Embryonic facial prominence (tissue), 1 donor: ENCODE measurements at regions not wholly inside any gene's neighbourhood (a gene's known extent, or its start where the extent isn't known, plus 50 kb on each side); places are given as distances from the start of the nearest gene placed in this dataset.
A peak's percentile ranks its signal among the peaks of the same experiment; 100 is the strongest.
"Not testable (repeated sequence)": the region's sequence is repeated elsewhere in the genome, so short reads cannot be mapped to it uniquely, and the experiment has no call there.

Experiments used
- DNase-seq: peaks from one replicate; pipeline ENCODE4 v3.0.0-alpha.2; 2016; ENCODE audit errors: extremely low spot score

- no peak for DNase-seq
Observed at GRCh38 chr14:37842106-37842505, 246.7 kb downstream of the TTC6 start.

DNA sequence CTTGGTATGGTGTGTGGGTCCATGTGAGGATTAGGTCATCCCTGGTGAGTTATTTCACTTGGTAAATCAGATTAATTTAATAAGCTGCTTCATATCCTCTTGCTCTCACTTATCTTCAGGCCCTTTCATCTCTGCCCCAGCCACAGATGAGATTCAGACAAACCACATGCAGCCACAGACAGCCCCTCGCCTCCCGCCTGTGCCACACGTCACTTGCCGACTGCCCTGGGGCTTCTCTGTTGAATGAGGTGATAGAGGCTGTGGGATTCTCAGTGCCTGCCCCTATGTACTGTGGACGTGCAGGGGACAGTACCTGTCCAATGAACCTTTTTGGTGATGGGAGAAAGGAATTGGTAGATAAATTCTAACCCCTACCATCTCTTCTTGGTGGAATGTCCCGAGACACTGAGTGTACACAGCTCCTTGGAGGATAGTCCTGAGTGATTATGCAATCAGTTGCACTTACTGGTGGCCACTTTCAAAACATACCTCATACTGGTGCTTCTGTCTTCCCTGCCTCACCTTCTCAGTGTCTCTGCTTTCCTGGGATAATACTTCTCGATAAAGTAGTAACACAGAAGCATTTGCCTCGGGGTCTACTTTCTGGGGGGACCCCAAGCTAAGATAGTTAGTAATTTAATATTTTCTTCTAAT lies 248.7 kb downstream of the TTC6 start:
- no peak for DNase-seq

GRCh38 chr14:37844614-37845013 lies 249.2 kb downstream of the TTC6 start:
- no peak for DNase-seq

- no peak for DNase-seq
Observed at GRCh38 chr14:37848985-37849621, 253.7 kb downstream of the TTC6 start.

- no peak for DNase-seq
Observed at GRCh38 chr14:37851054-37851453, 255.6 kb downstream of the TTC6 start.

DNA sequence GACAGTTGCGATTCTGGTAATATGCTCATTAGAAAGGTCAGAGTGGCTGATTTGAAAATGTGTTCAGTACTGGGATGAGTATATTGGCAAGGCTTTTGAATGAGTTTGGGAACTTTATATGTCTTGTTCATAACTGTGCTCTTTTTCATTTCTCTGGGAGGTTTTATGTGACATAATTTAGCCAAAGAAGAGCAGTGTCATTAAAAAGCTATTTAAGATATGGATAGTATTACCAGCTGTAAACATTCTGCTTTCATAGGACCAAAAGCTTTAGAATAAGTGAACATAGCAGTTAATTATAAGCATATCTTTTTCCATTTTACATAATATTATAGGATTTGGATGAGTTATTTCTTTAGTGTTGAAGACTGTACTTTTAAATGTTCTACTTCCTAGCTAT lies 260.4 kb downstream of the TTC6 start:
- DNase-seq, result no peak

DNA sequence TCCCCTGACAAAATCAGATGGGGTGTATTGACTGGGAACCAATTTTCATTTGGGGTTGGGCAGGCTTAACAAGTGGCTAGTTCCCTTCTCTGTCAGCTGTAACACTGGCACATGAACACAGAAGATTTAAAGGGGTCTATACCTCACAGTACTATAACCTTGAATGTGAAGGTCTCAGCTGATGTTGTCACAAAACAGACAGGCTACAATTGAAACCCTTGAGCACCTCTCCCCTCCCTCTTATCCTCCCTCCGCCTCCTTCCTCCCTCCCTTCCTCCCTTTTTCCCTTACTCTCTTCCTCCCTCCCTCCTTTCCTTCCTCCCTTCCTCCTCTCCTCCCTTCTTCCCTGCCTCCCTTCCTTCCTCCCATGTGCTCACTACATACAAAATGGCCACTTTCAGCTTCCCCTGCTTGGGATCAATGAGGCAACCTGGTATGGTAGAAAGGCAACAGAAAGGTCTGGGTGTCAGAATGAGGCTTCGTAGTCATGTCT lies 262.4 kb downstream of the TTC6 start:
- DNase-seq, result no peak

- DNase-seq, result no peak
Observed at GRCh38 chr14:37858733-37859132, 263.3 kb downstream of the TTC6 start.

DNA sequence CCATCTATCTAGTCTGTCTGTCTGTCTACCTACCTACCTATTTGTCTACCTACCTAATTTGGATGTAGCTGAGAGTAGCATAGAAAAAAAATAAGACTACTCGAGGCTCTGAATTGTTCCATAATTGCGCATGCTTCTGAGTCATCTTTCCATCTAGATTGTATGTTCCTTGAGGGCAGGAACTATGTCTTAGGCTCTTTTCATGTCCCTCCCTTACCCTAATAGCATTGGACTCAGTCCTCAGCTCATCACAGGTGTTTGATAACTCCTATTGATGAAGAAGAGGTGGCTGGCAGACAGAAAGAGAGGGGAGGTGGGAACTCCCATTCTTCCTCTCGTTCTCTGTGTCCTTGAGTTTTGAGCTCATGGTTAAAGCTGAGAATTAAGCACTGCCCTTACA lies 263.7 kb downstream of the TTC6 start:
- DNase-seq, result no peak

DNA sequence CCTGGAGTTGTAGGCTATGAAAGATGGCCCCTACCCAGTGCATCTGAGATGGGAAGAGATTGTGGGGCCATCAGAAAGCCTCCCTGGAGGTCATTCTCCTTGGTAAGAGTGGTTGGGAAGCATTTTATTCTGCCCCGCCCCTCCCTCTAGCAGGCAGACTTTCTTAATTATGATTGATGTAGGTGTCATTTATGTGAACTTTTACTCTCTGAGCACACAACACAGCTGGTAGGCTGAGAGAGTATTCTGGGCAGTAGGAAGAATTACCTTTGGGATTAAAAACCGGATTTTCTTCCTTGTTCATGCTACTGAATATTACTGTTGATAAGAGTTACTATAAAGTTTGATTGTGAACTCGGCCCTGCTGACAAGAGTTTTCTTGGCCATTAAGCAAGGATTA lies 266.8 kb downstream of the TTC6 start:
- DNase-seq, result no peak

GRCh38 chr14:37864128-37864527 lies 268.7 kb downstream of the TTC6 start:
- DNase-seq, result no peak

DNA sequence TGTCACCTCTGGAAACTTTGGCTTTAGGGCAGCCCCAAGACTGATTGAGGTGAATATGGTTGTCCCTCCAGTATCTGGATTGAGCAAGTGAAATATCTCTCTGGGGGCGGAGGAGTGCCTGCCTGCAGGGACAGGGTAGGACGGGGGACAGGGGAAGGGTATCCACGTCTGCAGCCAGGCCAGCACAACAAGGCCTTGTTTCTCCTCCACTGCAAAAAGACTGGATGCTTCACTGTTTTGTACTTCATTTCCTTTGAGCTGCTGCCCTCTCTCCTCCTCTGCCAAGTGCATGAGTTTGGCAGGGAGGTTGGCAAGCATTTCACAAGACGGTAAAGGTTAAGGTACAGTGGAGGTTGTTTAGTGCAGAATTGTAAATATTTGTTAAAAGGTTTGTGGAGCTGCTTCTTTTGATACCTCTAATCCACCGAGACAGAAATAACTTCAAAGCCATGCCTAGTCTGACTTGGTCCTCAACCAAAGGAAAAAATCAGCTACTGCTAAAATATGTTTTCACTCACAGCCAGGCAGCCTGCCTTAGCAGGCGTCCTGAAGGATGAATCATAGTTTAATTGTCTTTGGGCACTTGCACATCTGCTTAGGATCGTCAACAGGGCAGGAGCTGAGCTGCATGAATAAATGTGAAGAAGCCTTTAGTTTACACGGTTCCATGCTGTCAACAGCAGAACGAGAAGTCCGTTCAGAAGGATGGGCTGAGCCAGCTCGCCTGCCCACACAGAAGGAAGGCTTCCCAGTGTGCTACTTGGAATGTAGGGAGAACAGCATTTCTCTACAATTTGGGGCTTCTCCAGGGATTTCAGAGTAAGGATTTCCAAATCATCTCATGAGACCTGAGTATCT lies 269.7 kb downstream of the TTC6 start:
- no peak for DNase-seq

DNA sequence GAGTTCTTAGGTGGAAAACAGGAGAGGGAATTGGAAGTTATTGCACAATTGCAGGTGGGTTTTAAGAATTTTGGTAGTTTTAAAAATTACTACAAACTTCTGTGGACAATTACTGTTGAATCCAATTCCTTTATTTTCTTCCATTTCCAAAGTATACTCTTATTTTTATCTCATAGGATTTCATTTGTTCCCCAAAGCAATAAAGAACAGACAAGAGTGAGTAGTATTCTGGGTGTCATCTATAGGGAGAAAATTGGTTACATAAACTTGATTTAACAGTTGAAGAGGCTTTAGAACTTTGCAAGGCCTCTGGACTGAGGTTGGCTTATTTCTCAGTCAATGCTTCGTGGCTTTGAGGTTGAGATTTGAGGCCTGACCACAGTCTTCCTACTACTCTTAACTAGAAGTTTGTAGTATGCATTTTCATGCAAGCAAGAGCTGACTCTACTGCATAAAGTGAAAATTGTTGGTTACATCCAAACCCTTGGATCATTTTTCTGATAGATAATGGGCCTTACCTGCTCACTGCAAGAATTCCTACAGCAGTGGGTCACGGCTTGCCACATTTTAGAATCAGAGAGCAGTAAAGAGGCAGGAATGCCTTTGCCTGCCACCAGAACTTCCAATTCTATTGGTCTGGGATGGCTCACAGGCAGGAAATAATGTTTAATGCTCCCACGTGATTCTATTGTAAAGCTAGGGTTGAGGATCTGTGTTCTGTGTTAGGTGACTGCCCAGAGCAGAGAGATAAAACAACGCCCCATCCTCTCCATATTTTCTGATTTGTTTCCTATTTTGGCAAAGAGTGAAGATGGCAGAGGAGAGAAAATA lies 270.5 kb downstream of the TTC6 start:
- DNase-seq, result no peak

GRCh38 chr14:37869633-37870032 lies 274.2 kb downstream of the TTC6 start:
- no peak for DNase-seq

DNA sequence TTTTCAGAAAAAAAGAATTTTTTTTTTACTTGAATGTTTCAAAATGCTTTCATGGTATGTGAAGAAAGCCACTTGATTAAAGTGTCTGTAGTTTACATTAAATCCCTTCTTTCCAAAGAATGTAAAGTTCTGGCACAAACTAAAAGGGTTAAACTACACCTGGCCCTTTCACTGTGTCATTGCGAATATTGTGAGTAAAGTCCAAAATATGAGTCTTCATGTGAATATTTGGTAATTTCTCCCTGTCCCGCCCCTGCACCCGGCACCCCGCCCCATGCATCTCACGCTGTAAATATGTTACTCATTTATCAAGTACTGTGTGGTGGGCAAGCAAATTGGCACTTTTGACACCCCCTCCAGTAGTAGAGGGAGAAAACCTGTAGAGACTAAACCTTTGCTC lies 274.7 kb downstream of the TTC6 start:
- no peak for DNase-seq

GRCh38 chr14:37870632-37871346 lies 275.4 kb downstream of the TTC6 start:
- DNase-seq, result no peak

- not testable (repeated sequence) for DNase-seq
Observed at GRCh38 chr14:37874065-37874428, 278.6 kb downstream of the TTC6 start.

- DNase-seq, result peak; percentile 8
Observed at GRCh38 chr14:37874429-37875109, 279.1 kb downstream of the TTC6 start.

- no peak for DNase-seq
Observed at GRCh38 chr14:37888234-37888633, 292.8 kb downstream of the TTC6 start.

- no peak for DNase-seq
Observed at GRCh38 chr14:37889087-37889486, 293.7 kb downstream of the TTC6 start.

DNA sequence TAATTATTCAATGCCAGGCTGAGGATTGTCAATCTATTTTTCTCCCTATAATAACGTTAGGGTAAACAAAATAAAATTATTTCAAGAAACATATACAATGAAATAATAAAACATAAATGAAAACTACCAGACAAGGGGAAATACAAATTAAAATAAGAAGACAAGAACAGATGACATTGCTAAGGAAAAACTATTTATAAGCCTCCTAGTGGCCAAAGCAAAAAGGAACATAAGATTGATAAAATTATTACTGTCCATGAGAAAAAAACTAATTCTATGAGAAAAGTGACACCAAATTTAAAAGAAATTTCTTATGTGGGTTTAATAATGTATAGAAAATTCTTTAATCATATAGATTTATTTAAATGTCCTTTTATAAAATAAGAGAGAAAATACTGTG lies 294.7 kb downstream of the TTC6 start:
- no peak for DNase-seq
